ENCODE measurements at regions not wholly inside any gene's neighbourhood (a gene's known extent, or its start where the extent isn't known, plus 50 kb on each side); places are given as distances from the start of the nearest gene placed in this dataset.

DNA sequence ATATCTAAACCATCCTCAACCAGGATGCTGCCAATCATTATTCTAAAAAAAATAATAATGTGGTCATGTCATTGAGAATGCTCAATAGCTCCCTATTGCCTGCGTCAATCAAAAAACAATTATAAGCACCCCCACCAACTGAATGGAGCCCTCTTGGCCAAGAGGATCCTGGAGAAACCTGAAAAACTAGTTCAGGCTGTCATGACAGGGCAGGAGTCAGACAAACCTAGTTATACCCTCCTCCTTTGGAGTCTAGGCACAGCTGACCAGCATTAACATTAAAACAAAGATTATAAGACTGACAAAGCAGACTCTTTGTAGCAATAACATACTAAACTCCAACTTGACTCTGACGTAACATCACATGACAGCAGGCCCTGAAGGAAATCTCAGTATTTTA lies 119.2 kb upstream of the CCL2 start:
- no peaks in the 10 kb centered on the region for H3K9me3 ChIP-seq
- H3K27me3 ChIP-seq, result peaks cover 16% of the 10 kb centered on the region
- no peak for DNase-seq (ENCODE audit: low spot score in 2 of 2)
- no peak overlapping the region for H3K27ac ChIP-seq
- H3K36me3 ChIP-seq, result no peaks in the 10 kb centered on the region
- no peaks in the 10 kb centered on the region for H3K4me1 ChIP-seq
- 44% methylated on average over 2 of the region's 2 CpGs for WGBS
- TF ChIP-seq POLR2AphosphoS5 (IDR thresholded peaks at IDR 0.05), result no peak
- TF ChIP-seq, protein P1, sequence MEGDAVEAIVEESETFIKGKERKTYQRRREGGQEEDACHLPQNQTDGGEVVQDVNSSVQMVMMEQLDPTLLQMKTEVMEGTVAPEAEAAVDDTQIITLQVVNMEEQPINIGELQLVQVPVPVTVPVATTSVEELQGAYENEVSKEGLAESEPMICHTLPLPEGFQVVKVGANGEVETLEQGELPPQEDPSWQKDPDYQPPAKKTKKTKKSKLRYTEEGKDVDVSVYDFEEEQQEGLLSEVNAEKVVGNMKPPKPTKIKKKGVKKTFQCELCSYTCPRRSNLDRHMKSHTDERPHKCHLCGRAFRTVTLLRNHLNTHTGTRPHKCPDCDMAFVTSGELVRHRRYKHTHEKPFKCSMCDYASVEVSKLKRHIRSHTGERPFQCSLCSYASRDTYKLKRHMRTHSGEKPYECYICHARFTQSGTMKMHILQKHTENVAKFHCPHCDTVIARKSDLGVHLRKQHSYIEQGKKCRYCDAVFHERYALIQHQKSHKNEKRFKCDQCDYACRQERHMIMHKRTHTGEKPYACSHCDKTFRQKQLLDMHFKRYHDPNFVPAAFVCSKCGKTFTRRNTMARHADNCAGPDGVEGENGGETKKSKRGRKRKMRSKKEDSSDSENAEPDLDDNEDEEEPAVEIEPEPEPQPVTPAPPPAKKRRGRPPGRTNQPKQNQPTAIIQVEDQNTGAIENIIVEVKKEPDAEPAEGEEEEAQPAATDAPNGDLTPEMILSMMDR (IDR thresholded peaks at IDR 0.05), result no peak
- TF ChIP-seq EP300 (IDR thresholded peaks at IDR 0.05), result no peak
- TF ChIP-seq POLR2A (IDR thresholded peaks at IDR 0.05), result no peak
- H3K4me3 ChIP-seq, result no peak overlapping the region

- Histone ChIP-seq H3K27ac (no peak overlapping the region), H3K4me3 (no peak overlapping the region), H3K4me1 (no peaks in the 10 kb centered on the region), H3K9me3 (no peaks in the 10 kb centered on the region), H3K27me3 (peaks cover 16% of the 10 kb centered on the region), H3K36me3 (no peaks in the 10 kb centered on the region)
- WGBS, result 78% methylated on average over 7 of the region's 8 CpGs
- no peak for DNase-seq (ENCODE audit: low spot score in 2 of 2)
- TF ChIP-seq POLR2AphosphoS5 (IDR thresholded peaks at IDR 0.05), result no peak
- TF ChIP-seq, protein P1 (IDR thresholded peaks at IDR 0.05), result no peak
- TF ChIP-seq POLR2A (IDR thresholded peaks at IDR 0.05), result no peak
- TF ChIP-seq EP300 (IDR thresholded peaks at IDR 0.05), result no peak
Observed at GRCh38 chr17:34140006-34140405, 115.1 kb upstream of the CCL2 start.

GRCh38 chr17:34141590-34141989 lies 113.5 kb upstream of the CCL2 start:
- H3K27me3 ChIP-seq, result peaks cover 16% of the 10 kb centered on the region
- H3K4me3 ChIP-seq, result no peak overlapping the region
- WGBS, result 81% methylated on average over 2 of the region's 2 CpGs
- TF ChIP-seq POLR2AphosphoS5 (IDR thresholded peaks at IDR 0.05) (no peak), EP300 (IDR thresholded peaks at IDR 0.05) (no peak)
- no peak overlapping the region for H3K27ac ChIP-seq
- no peaks in the 10 kb centered on the region for H3K4me1 ChIP-seq
- H3K9me3 ChIP-seq, result no peaks in the 10 kb centered on the region
- no peaks in the 10 kb centered on the region for H3K36me3 ChIP-seq
- DNase-seq (ENCODE audit: low spot score in 2 of 2), result no peak

GRCh38 chr17:34143430-34143829 lies 111.7 kb upstream of the CCL2 start:
- Histone ChIP-seq H3K4me3 (no peak overlapping the region), H3K9me3 (no peaks in the 10 kb centered on the region), H3K36me3 (no peaks in the 10 kb centered on the region), H3K27ac (no peak overlapping the region), H3K4me1 (no peaks in the 10 kb centered on the region), H3K27me3 (peaks cover 14% of the 10 kb centered on the region)
- TF ChIP-seq, protein P1 (IDR thresholded peaks at IDR 0.05), result no peak
- no peak for TF ChIP-seq EP300 (IDR thresholded peaks at IDR 0.05)
- no peak for DNase-seq (ENCODE audit: low spot score in 2 of 2)
- 86% methylated on average over 1 of the region's 1 CpG for WGBS

DNA sequence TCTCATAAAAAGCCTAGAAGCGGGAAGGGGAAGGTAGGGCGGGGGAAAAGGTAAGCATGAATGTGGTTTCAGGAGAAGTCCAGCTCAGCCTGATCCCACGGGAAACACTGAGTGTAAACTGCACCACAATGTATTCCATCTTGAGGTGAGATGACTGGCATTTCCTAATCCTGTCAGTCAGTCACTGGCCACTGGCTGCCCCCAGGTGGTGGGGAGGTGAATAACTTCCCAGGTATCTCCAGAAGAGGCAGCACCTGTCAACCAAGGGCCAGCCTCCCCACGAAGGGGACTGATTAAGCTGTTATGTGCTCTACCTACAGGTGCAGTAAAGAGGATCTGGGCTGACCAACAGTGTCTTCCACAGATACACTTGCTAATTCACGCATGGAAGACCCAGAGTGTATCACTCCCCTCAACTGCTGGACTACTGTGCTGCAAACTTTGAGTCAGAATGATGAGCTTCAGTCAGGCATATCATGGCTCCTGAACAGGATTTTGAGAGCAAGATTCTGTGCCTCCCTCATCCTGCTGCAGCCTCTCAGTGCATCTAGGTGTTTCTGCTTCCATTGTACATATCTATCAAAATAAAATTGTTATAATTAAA lies 108.5 kb upstream of the CCL2 start:
- DNase-seq (ENCODE audit: low spot score in 2 of 2), result no peak
- Histone ChIP-seq H3K27ac (no peak overlapping the region), H3K4me1 (no peaks in the 10 kb centered on the region), H3K36me3 (no peaks in the 10 kb centered on the region), H3K9me3 (no peaks in the 10 kb centered on the region), H3K27me3 (peaks cover 12% of the 10 kb centered on the region), H3K4me3 (no peak overlapping the region)
- no peak for TF ChIP-seq POLR2AphosphoS5 (IDR thresholded peaks at IDR 0.05)
- TF ChIP-seq, protein P1 (IDR thresholded peaks at IDR 0.05), result peak; percentile 33 to 51
- WGBS, result 31% methylated on average over 5 of the region's 5 CpGs

GRCh38 chr17:34151102-34151501 lies 104.0 kb upstream of the CCL2 start:
- WGBS, result 52% methylated on average over 2 of the region's 2 CpGs
- no peaks in the 10 kb centered on the region for H3K36me3 ChIP-seq
- peaks cover 38% of the 10 kb centered on the region for H3K27me3 ChIP-seq
- H3K9me3 ChIP-seq, result no peaks in the 10 kb centered on the region
- no peaks in the 10 kb centered on the region for H3K4me1 ChIP-seq
- TF ChIP-seq, protein P1 (IDR thresholded peaks at IDR 0.05), result no peak
- TF ChIP-seq POLR2AphosphoS5 (IDR thresholded peaks at IDR 0.05), result no peak
- no peak for TF ChIP-seq EP300 (IDR thresholded peaks at IDR 0.05)
- TF ChIP-seq POLR2A (IDR thresholded peaks at IDR 0.05), result no peak
- H3K27ac ChIP-seq, result no peak overlapping the region
- H3K4me3 ChIP-seq, result no peak overlapping the region
- no peak for DNase-seq (ENCODE audit: low spot score in 2 of 2)
